ENCODE measurements at regions not wholly inside any gene's neighbourhood (a gene's known extent, or its start where the extent isn't known, plus 50 kb on each side); places are given as distances from the start of the nearest gene placed in this dataset.

DNA sequence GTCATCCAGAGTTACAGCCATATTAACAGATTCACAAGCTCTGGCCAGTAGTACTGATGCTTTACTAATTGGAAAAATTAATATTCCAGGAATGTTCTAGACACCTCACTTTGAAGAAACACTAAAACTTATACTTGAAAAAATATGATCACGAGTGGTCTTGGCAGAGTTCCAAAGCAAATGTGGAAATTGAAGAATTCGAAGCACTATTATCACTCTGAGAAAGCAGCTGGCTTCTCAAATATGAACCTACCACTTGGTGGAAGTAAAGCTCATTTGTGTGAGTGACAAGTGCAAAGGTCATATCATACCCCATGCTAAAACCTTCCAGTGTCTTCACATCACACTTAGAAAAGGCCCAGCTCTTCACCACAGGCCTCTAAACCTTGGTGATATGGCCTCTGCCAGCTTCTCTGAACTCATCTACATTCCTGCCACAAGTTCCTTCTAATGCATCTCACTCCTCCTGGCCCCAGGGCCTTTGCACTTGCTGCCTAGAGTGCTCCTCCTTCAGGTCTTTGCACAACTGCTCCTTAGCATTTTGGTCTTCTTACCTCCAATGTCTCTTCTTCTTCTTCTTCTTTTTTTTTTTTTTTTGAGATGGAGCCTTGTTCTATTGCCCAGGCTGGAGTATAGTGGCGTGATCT lies 175.7 kb upstream of the SMIM23 start:
- dilution Hi-C loops (cut with HindIII; ENCODE audit: low sequenced_read_pairs, unreplicated experiment): no loop called here
- no peaks in the 10 kb centered on the region for H3K36me3 ChIP-seq (ENCODE audit: control insufficient read depth, insufficient read depth, low read length)
- no peaks in the 10 kb centered on the region for H3K9me1 ChIP-seq (ENCODE audit: insufficient read depth, low read length)
- DNase-seq: no peak
- no peak overlapping the region for H3K18ac ChIP-seq (ENCODE audit: low read depth, low read length)
- TF ChIP-seq, protein P1, sequence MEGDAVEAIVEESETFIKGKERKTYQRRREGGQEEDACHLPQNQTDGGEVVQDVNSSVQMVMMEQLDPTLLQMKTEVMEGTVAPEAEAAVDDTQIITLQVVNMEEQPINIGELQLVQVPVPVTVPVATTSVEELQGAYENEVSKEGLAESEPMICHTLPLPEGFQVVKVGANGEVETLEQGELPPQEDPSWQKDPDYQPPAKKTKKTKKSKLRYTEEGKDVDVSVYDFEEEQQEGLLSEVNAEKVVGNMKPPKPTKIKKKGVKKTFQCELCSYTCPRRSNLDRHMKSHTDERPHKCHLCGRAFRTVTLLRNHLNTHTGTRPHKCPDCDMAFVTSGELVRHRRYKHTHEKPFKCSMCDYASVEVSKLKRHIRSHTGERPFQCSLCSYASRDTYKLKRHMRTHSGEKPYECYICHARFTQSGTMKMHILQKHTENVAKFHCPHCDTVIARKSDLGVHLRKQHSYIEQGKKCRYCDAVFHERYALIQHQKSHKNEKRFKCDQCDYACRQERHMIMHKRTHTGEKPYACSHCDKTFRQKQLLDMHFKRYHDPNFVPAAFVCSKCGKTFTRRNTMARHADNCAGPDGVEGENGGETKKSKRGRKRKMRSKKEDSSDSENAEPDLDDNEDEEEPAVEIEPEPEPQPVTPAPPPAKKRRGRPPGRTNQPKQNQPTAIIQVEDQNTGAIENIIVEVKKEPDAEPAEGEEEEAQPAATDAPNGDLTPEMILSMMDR (conservative IDR thresholded peaks at IDR 0.05; ENCODE audit: low read depth, low read length): no peak
- TF ChIP-seq FOS (IDR thresholded peaks at IDR 0.05; ENCODE audit: low read depth, low read length) (no peak), RAD21 (IDR thresholded peaks at IDR 0.05; ENCODE audit: low read length) (no peak), MAZ (IDR thresholded peaks at IDR 0.05; ENCODE audit: borderline replicate concordance, low read depth, low read length) (no peak)
- H2AFZ ChIP-seq (replicated peaks; ENCODE audit: low read length, poor library complexity): no peak overlapping the region
- intact Hi-C loops (cut with micrococcal nuclease): no loop called here
- H3K4me2 ChIP-seq (ENCODE audit: low read depth, low read length): no peak overlapping the region
- H3K56ac ChIP-seq (ENCODE audit: extremely low read depth, insufficient read depth, low read length): no peak overlapping the region
- no peak overlapping the region for H3K14ac ChIP-seq (replicated peaks; ENCODE audit: low read depth, low read length)
- ChIA-PET POLR2A (ENCODE audit: unreplicated experiment) (no interaction called here), CTCF (interaction anchor here (1.7 kb wide), 1 partner anchor 14 kb away, joined by 3 read pairs; no protein-coding TSS in a partner anchor)
- H2BK15ac ChIP-seq (ENCODE audit: low read depth, low read length): no peak overlapping the region
- no peak overlapping the region for H2BK5ac ChIP-seq (ENCODE audit: low read depth, low read length, poor library complexity, severe bottlenecking)
- no peaks in the 10 kb centered on the region for H3K79me1 ChIP-seq (ENCODE audit: low read depth in 1 of 2, low read length in 2 of 2)
- no peak overlapping the region for H3K27ac ChIP-seq (ENCODE audit: insufficient read depth, low read length)
- no peaks in the 10 kb centered on the region for H4K20me1 ChIP-seq (ENCODE audit: insufficient read depth, low read length)
- H3K9ac ChIP-seq (ENCODE audit: low read depth, low read length): no peak overlapping the region
- no peak overlapping the region for H4K5ac ChIP-seq (ENCODE audit: low read depth, low read length)
- H2AK9ac ChIP-seq (replicated peaks; ENCODE audit: low read depth, low read length, poor library complexity): no peak overlapping the region
- no peak for ATAC-seq (ENCODE audit: low read depth)
- no peak overlapping the region for H3K4ac ChIP-seq (ENCODE audit: low read depth, low read length)
- no peak overlapping the region for H2BK20ac ChIP-seq (ENCODE audit: low read depth, low read length)
- no peak overlapping the region for H4K8ac ChIP-seq (ENCODE audit: low read depth in 2 of 2, low read length in 2 of 2)
- peaks cover 28% of the 10 kb centered on the region for H3K27me3 ChIP-seq (ENCODE audit: control insufficient read depth, insufficient read depth, low read length)
- in situ Hi-C loops (cut with MboI; ENCODE audit: low sequenced_read_pairs): loop anchor here (25.0 kb wide), 1 partner anchor 427 kb away; no protein-coding TSS in a partner anchor
- no peaks in the 10 kb centered on the region for H3K4me1 ChIP-seq (ENCODE audit: control insufficient read depth, insufficient read depth, low read length)
- no peak overlapping the region for H2BK120ac ChIP-seq (ENCODE audit: low read depth, low read length)
- no peak overlapping the region for H2AK5ac ChIP-seq (ENCODE audit: low read depth, low read length)
- no CpG with 5 or more reads among the region's 3 CpGs for WGBS, 2 experiments (ENCODE audit: extremely low coverage in 2 of 2, insufficient read length in 1 of 2)
- H3K4me3 ChIP-seq (ENCODE audit: insufficient read depth, low read depth, low read length): no peak overlapping the region
- H3K9me3 ChIP-seq (ENCODE audit: control insufficient read depth, insufficient read depth, low read length): peaks cover 7% of the 10 kb centered on the region
- no peak overlapping the region for H3K23ac ChIP-seq (ENCODE audit: low read depth, low read length)
- no TSS peak for BruUV-seq (replicated peaks)
- H4K91ac ChIP-seq (ENCODE audit: insufficient read depth, low read depth, low read length): no peak overlapping the region
